ENCODE measurements at regions not wholly inside any gene's neighbourhood (a gene's known extent, or its start where the extent isn't known, plus 50 kb on each side); places are given as distances from the start of the nearest gene placed in this dataset.

DNA sequence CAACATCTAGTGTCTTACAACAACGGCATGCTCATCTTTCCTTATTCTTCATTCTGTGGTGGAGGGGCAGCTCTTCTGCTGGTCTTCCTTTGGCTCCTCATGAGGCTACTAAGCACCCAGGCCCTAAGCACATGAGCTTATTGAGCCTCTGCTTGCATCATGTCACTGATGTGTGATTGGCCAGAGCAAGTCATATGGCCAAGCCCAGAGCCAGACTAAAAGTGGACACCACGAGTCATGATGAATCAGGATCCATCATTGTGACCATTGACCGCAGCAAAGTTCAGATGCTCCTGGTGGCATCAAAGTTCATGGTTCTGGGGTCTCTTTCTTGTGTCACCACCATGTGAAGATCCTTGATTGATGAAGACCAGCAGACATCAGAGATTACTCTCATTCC lies 192.0 kb upstream of the FOXA2 start:
- Histone ChIP-seq H3K4me1 (ENCODE audit: insufficient read depth, low read length) (no peaks in the 10 kb centered on the region), H3K9ac (ENCODE audit: extremely low read depth, insufficient read length, low read length) (no peak overlapping the region), H2BK5ac (ENCODE audit: insufficient read length, low read length) (no peak overlapping the region), H3K27ac (ENCODE audit: insufficient read length, low read depth, low read length) (no peak overlapping the region), H4K91ac (ENCODE audit: insufficient read length, low read depth, low read length) (no peak overlapping the region), H2BK12ac (ENCODE audit: insufficient read length, low read depth, low read length) (no peak overlapping the region), H4K5ac (ENCODE audit: insufficient read length, low read depth, low read length) (no peak overlapping the region), H2BK20ac (ENCODE audit: low read depth, low read length, poor library complexity, severe bottlenecking) (no peak overlapping the region), H2BK15ac (ENCODE audit: low read depth, low read length) (no peak overlapping the region), H3K18ac (ENCODE audit: insufficient read length, low read depth, low read length) (no peak overlapping the region), H3K4ac (ENCODE audit: low read depth, low read length) (no peak overlapping the region), H3K4me2 (ENCODE audit: insufficient read depth, insufficient read length, low read length) (no peak overlapping the region), H3K23me2 (ENCODE audit: insufficient read length, low read depth, low read length, poor library complexity, severe bottlenecking) (no peaks in the 10 kb centered on the region), H3T11ph (ENCODE audit: low read length) (no peak overlapping the region), H3K23ac (ENCODE audit: insufficient read length, low read depth, low read length) (no peak overlapping the region), H3K27me3 (ENCODE audit: insufficient read depth, low read length) (no peaks in the 10 kb centered on the region), H2AK5ac (ENCODE audit: insufficient read length, low read length) (no peak overlapping the region), H3K79me2 (ENCODE audit: insufficient read depth, low read length) (no peaks in the 10 kb centered on the region), H3K79me1 (ENCODE audit: insufficient read depth, low read depth, low read length, poor library complexity, severe bottlenecking) (no peaks in the 10 kb centered on the region), H3K14ac (ENCODE audit: insufficient read depth, low read length) (no peak overlapping the region), H4K20me1 (ENCODE audit: control insufficient read depth, insufficient read depth, insufficient read length) (no peaks in the 10 kb centered on the region), H4K8ac (replicated peaks; ENCODE audit: insufficient read length, low read depth, low read length) (no peak overlapping the region), H3K9me3 (ENCODE audit: control insufficient read depth, low read depth, low read length) (no peaks in the 10 kb centered on the region), H3K56ac (ENCODE audit: insufficient read length, low read depth, low read length) (no peak overlapping the region), H2AFZ (ENCODE audit: low read length) (no peak overlapping the region), H2BK120ac (ENCODE audit: low read depth, low read length, poor library complexity, severe bottlenecking) (no peak overlapping the region)
- WGBS (ENCODE audit: extremely low coverage, insufficient read length, low lambda C conversion rate), result no CpG with 5 or more reads among the region's 3 CpGs
- H3K4me1 Mint-ChIP-seq, result no peaks in the 10 kb centered on the region
- H3K9me3 Mint-ChIP-seq, result peaks cover 7% of the 10 kb centered on the region in 2 experiments; a peak in 4 of 5 replicates
- peaks cover 10% of the 10 kb centered on the region for H3K27me3 Mint-ChIP-seq (ENCODE audit: low read depth)
- H3K36me3 Mint-ChIP-seq (ENCODE audit: insufficient read depth in 1 of 3, low read depth in 3 of 3), result peaks cover 0 to 2% (median 0%) of the 10 kb centered on the region in 3 experiments; a peak in 1 of 7 replicates
- H3K27ac Mint-ChIP-seq, result no peak overlapping the region
- DNase-seq, result no peak
- TF ChIP-seq, protein P1, sequence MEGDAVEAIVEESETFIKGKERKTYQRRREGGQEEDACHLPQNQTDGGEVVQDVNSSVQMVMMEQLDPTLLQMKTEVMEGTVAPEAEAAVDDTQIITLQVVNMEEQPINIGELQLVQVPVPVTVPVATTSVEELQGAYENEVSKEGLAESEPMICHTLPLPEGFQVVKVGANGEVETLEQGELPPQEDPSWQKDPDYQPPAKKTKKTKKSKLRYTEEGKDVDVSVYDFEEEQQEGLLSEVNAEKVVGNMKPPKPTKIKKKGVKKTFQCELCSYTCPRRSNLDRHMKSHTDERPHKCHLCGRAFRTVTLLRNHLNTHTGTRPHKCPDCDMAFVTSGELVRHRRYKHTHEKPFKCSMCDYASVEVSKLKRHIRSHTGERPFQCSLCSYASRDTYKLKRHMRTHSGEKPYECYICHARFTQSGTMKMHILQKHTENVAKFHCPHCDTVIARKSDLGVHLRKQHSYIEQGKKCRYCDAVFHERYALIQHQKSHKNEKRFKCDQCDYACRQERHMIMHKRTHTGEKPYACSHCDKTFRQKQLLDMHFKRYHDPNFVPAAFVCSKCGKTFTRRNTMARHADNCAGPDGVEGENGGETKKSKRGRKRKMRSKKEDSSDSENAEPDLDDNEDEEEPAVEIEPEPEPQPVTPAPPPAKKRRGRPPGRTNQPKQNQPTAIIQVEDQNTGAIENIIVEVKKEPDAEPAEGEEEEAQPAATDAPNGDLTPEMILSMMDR (conservative IDR thresholded peaks at IDR 0.05), result no peak
- H3K4me3 Mint-ChIP-seq, result no peak overlapping the region
